ENCODE measurements at regions not wholly inside any gene's neighbourhood (a gene's known extent, or its start where the extent isn't known, plus 50 kb on each side); places are given as distances from the start of the nearest gene placed in this dataset.

GRCh38 chr20:63086421-63087235 is 79.9 kb upstream of the BHLHE23 start:
- no peak for DNase-seq (ENCODE audit: low spot score)

- DNase-seq (ENCODE audit: low spot score) = no peak
These were observed 78.5 kb upstream of the BHLHE23 start for GRCh38 chr20:63085151-63085861.

- DNase-seq (ENCODE audit: low spot score) = no peak
These were observed 77.8 kb upstream of the BHLHE23 start for GRCh38 chr20:63084563-63084927.

GRCh38 chr20:63083831-63084562 is 77.2 kb upstream of the BHLHE23 start:
- no peak for DNase-seq (ENCODE audit: low spot score)

- DNase-seq (ENCODE audit: low spot score) = no peak
These were observed 76.4 kb upstream of the BHLHE23 start for GRCh38 chr20:63082939-63083735.

GRCh38 chr20:63082308-63082938 is 75.7 kb upstream of the BHLHE23 start:
- peak; percentile 36 for DNase-seq (ENCODE audit: low spot score)

GRCh38 chr20:63081831-63082230 is 75.1 kb upstream of the BHLHE23 start:
- DNase-seq (ENCODE audit: low spot score) = no peak

GRCh38 chr20:63081351-63081750 is 74.6 kb upstream of the BHLHE23 start:
- no peak for DNase-seq (ENCODE audit: low spot score)

- no peak for DNase-seq (ENCODE audit: low spot score)
These were observed 74.0 kb upstream of the BHLHE23 start for GRCh38 chr20:63080811-63081210.

GRCh38 chr20:63080411-63080810 is 73.6 kb upstream of the BHLHE23 start:
- DNase-seq (ENCODE audit: low spot score) = no peak

GRCh38 chr20:63079971-63080370 is 73.2 kb upstream of the BHLHE23 start:
- DNase-seq (ENCODE audit: low spot score) = no peak

- DNase-seq (ENCODE audit: low spot score) = no peak
These were observed 70.9 kb upstream of the BHLHE23 start for GRCh38 chr20:63077705-63078104.

GRCh38 chr20:63076421-63076820 is 69.7 kb upstream of the BHLHE23 start:
- DNase-seq (ENCODE audit: low spot score) = no peak

GRCh38 chr20:63074631-63075030 is 67.9 kb upstream of the BHLHE23 start:
- no peak for DNase-seq (ENCODE audit: low spot score)

- DNase-seq (ENCODE audit: low spot score) = no peak
These were observed 67.4 kb upstream of the BHLHE23 start for GRCh38 chr20:63074182-63074581.

GRCh38 chr20:63073738-63074065 is 66.9 kb upstream of the BHLHE23 start:
- DNase-seq (ENCODE audit: low spot score) = no peak

GRCh38 chr20:63072991-63073737 is 66.4 kb upstream of the BHLHE23 start:
- DNase-seq (ENCODE audit: low spot score) = no peak

GRCh38 chr20:63072231-63072791 is 65.5 kb upstream of the BHLHE23 start:
- DNase-seq (ENCODE audit: low spot score) = no peak

GRCh38 chr20:63071541-63072181 is 64.9 kb upstream of the BHLHE23 start:
- DNase-seq (ENCODE audit: low spot score) = no peak

All from NAMALWA (cell line).